K562 (cell line): ENCODE measurements at regions not wholly inside any gene's neighbourhood (a gene's known extent, or its start where the extent isn't known, plus 50 kb on each side); places are given as distances from the start of the nearest gene placed in this dataset.

Source experiments
- ATAC-seq: fragments of 200-7000 bp; cut with Tn5 transposase; 3 replicates; pipeline ENCODE4 v1.9.1; 2020; ENCODE audit warnings: moderate library complexity
- BruUV-seq: library from RNA; stranded (reverse); fragments of 400-500 nt; replicated peaks from 2 replicates; lab custom pipeline; 2021; lab: Mats Ljungman, UMichigan
- CTCF ChIA-PET: fragments of 300-600 bp; formaldehyde crosslinking; extraction: SDS; loops from one replicate; lab custom pipeline; 2021; ENCODE audit warnings: low intra/inter-chr PET ratio; lab: Yijun Ruan, JAX
- POLR2A ChIA-PET: fragments of 300-600, 350-650 bp; sonication (Branson Sonifier 250); formaldehyde crosslinking; extraction: SDS; loops from one replicate; lab custom pipeline; 2021; ENCODE audit warnings: antibody characterized with exemption, inconsistent platforms; lab: Yijun Ruan, JAX
- DNase-seq, 4 experiments: peaks; one replicate each; pipeline versions ENCODE4 v3.0.0 to v3.0.0-alpha.2; 2011 to 2018; ENCODE audit warnings: low spot score in 3 of 4, mixed read lengths in 3 of 4; ENCODE audit errors: extremely low read depth in 1 of 4
- FAIRE-seq: peaks from 2 replicates; lab custom pipeline; 2011; peaks lifted over from hg19 to GRCh38; lab: Jason Lieb, UNC
- H2AFZ ChIP-seq: 2 replicates; pipeline ENCODE4 v1.6.0; 2011; ENCODE audit warnings: low read depth, low read length, control low read depth, inconsistent platforms
- H3K27ac ChIP-seq: fragments of 200-600 bp; 3 replicates; pipeline ENCODE4 v1.8.0; 2011; ENCODE audit warnings: low read depth, mild to moderate bottlenecking, control low read depth, inconsistent platforms, low read length, moderate library complexity, mixed read lengths; ENCODE audit errors: extremely low read depth
- H3K27me3 ChIP-seq, 2 experiments: fragments of 300-600 bp in 1 of 2; 2 replicates in 1 of 2; 3 replicates in 1 of 2; pipeline versions ENCODE4 v1.6.0 to v1.8.0; 2011; ENCODE audit warnings: inconsistent platforms in 2 of 2, low read length in 2 of 2, mild to moderate bottlenecking in 1 of 2, mixed read lengths in 1 of 2, moderate library complexity in 1 of 2; ENCODE audit not compliant: control insufficient read depth in 2 of 2, insufficient read depth in 2 of 2
- H3K36me3 ChIP-seq: fragments of 300-600 bp; 3 replicates; pipeline ENCODE4 v1.8.0; 2011; ENCODE audit warnings: mild to moderate bottlenecking, low read length, inconsistent platforms; ENCODE audit not compliant: control insufficient read depth, insufficient read depth
- H3K4me1 ChIP-seq, 2 experiments: fragments of 200-600 bp in 1 of 2; replicated peaks in 1 of 2; 2 replicates in 1 of 2; 3 replicates in 1 of 2; pipeline versions ENCODE4 v1.5.1 to v1.8.0; 2011; ENCODE audit warnings: inconsistent platforms in 2 of 2, low read length in 2 of 2, mild to moderate bottlenecking in 1 of 2, mixed read lengths in 1 of 2, moderate library complexity in 1 of 2; ENCODE audit not compliant: control insufficient read depth in 2 of 2, insufficient read depth in 2 of 2
- H3K4me2 ChIP-seq: 2 replicates; pipeline ENCODE4 v1.6.1; 2011; ENCODE audit warnings: low read length, control low read depth, inconsistent platforms, mixed read lengths; ENCODE audit not compliant: insufficient read depth
- H3K4me3 ChIP-seq: fragments of 200-600 bp; sonication (generic), shearing (Covaris generic); 2 replicates; pipeline ENCODE4 v1.5.1; 2016; ENCODE audit warnings: control low read depth, inconsistent platforms
- H3K79me2 ChIP-seq: fragments of 200-600 bp; 3 replicates; pipeline ENCODE4 v1.8.0; 2011; ENCODE audit warnings: low read length, inconsistent platforms; ENCODE audit not compliant: control insufficient read depth, insufficient read depth
- H3K9ac ChIP-seq, 2 experiments: 2 replicates each; pipeline versions ENCODE4 v1.6.0 to v1.6.1; 2011; ENCODE audit warnings: low read depth in 2 of 2, low read length in 2 of 2, control low read depth in 1 of 2, inconsistent platforms in 1 of 2, mild to moderate bottlenecking in 1 of 2, mixed read lengths in 1 of 2; ENCODE audit not compliant: insufficient read depth in 1 of 2
- H3K9me1 ChIP-seq: one replicate; pipeline ENCODE4 v1.6.0; 2011; ENCODE audit warnings: inconsistent platforms, mild to moderate bottlenecking, low read length, moderate library complexity; ENCODE audit not compliant: control insufficient read depth, insufficient read depth
- H3K9me3 ChIP-seq: replicated peaks from 2 replicates; pipeline ENCODE4 v1.5.1; 2011; ENCODE audit warnings: low read depth, low read length, inconsistent platforms; ENCODE audit not compliant: control insufficient read depth, insufficient read depth
- H4K20me1 ChIP-seq: replicated peaks from 2 replicates; pipeline ENCODE4 v1.6.1; 2011; ENCODE audit warnings: low read length, inconsistent platforms, mixed read lengths; ENCODE audit not compliant: control insufficient read depth, insufficient read depth
- CAMTA2 ChIP-seq: fragments of 250-450 bp; sonication (Bioruptor Pico); conservative IDR thresholded peaks from 2 replicates; pipeline ENCODE4 v1.5.1; 2022
- NFXL1 ChIP-seq: fragments of 450-650 bp; formaldehyde crosslinking; IDR thresholded peaks from 2 replicates; pipeline ENCODE4 v1.4.0; 2021; ENCODE audit warnings: mild to moderate bottlenecking
- SUPT5H ChIP-seq: fragments of 450-650 bp; IDR thresholded peaks from 2 replicates; pipeline ENCODE4 v1.6.1; 2016
- ZBTB1 ChIP-seq: sonication (generic); formaldehyde crosslinking; IDR thresholded peaks from 2 replicates; pipeline ENCODE4 v1.8.1; 2023; ENCODE audit warnings: missing genetic modification reagents, low read depth, mild to moderate bottlenecking, borderline replicate concordance
- ZEB2 ChIP-seq: fragments of 450-650 bp; IDR thresholded peaks from 2 replicates; pipeline ENCODE4 v1.6.1; 2016
- ZFP1 ChIP-seq: fragments of 450-650 bp; formaldehyde crosslinking; IDR thresholded peaks from 2 replicates; pipeline ENCODE4 v1.4.0; 2020; ENCODE audit warnings: mild to moderate bottlenecking, mixed read lengths
- ZFP30 ChIP-seq: fragments of 250-450 bp; sonication (Bioruptor Pico); IDR thresholded peaks from 2 replicates; pipeline ENCODE4 v1.8.0; 2022; ENCODE audit warnings: moderate library complexity, mild to moderate bottlenecking, inconsistent platforms, borderline replicate concordance
- ZNF583 ChIP-seq: fragments of 250-450 bp; sonication (Bioruptor Pico); IDR thresholded peaks from 2 replicates; pipeline ENCODE4 v1.4.0; 2020
- ZNF589 ChIP-seq: fragments of 200-800 bp; sonication (Bioruptor generic); IDR thresholded peaks from 2 replicates; pipeline ENCODE4 v1.6.1; 2016; ENCODE audit warnings: low read depth, missing genetic modification characterization, missing compliant biosample characterization
- WGBS: fragments of 100-300 bp; shearing (Covaris generic); methylation state at CpG from one replicate; pipeline ENCODE4 v1.1.6; 2016; ENCODE audit warnings: low coverage, mixed read lengths; ENCODE audit not compliant: insufficient coverage; ENCODE audit errors: missing lambda C conversion rate; 5-methylcytosine and 5-hydroxymethylcytosine counted together
- in situ Hi-C: fragments of 300-500 bp; cut with MboI; formaldehyde crosslinking; loops from 4 replicates; pipeline ENCODE4 v1.15.0; 2018; ENCODE audit warnings: inconsistent platforms, mixed read lengths
- intact Hi-C: fragments of 100-400 bp; cut with micrococcal nuclease; formaldehyde crosslinking; loops from 2 replicates; pipeline ENCODE4 v1.14.2; 2022
- TF ChIP-seq, protein P1 (sequence below): fragments of 250-450 bp; sonication (Bioruptor Pico); IDR thresholded peaks from 2 replicates; pipeline ENCODE4 v1.8.0; 2022; ENCODE audit warnings: moderate library complexity, mild to moderate bottlenecking, inconsistent platforms
- TF ChIP-seq, protein P2 (sequence below), 2 experiments: fragments of 450-650 bp; IDR thresholded peaks; 2 replicates each; pipeline ENCODE4 v1.6.1; 2016; ENCODE audit warnings: mild to moderate bottlenecking in 2 of 2, borderline replicate concordance in 1 of 2, low read depth in 1 of 2, moderate library complexity in 1 of 2

DNA sequence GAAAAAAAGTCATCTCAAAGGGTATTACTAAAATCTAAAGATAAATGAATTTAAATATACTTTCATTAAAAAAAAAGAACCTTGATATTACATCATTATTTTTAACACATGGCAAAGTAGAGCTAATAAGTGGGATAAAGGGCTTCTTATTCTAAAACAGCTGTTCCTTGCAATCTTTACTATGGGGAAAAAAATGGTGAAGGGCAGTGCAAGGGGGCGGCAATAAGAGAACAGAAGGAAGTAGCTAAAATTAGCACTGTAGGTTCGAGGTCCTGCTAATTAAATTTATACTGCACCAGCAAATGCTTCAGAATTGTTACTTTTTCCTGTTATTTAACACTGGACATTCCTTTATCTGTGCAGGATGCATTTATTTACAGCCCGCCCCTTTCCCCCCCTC is 89.4 kb upstream of the HPF1 start:
- CTCF ChIA-PET = no interaction called here
- Histone ChIP-seq H3K27ac (no peak overlapping the region), H3K4me3 (no peak overlapping the region), H3K9me3 (no peaks in the 10 kb centered on the region), H3K79me2 (no peaks in the 10 kb centered on the region), H3K9me1 (no peaks in the 10 kb centered on the region), H3K27me3 (no peaks in the 10 kb centered on the region), H3K4me1 (no peaks in the 10 kb centered on the region), H3K36me3 (no peaks in the 10 kb centered on the region), H2AFZ (no peak overlapping the region), H3K9ac (no peak overlapping the region), H4K20me1 (no peaks in the 10 kb centered on the region), H3K4me2 (no peak overlapping the region)
- POLR2A ChIA-PET = no interaction called here
- no peak for FAIRE-seq
- intact Hi-C loops (no loop called here), in situ Hi-C loops (no loop called here)
- 0% methylated on average over 3 of the region's 3 CpGs for WGBS
- no peak for ATAC-seq
- no peak for TF ChIP-seq ZBTB1 (CRISPR knock-in tag)
- TF ChIP-seq ZNF583 (CRISPR knock-in tag) = no peak
- TF ChIP-seq ZFP1 (CRISPR knock-in tag) = no peak
- no peak for TF ChIP-seq SUPT5H
- TF ChIP-seq ZNF589 = no peak
- TF ChIP-seq ZEB2 = no peak
- TF ChIP-seq, protein P1, sequence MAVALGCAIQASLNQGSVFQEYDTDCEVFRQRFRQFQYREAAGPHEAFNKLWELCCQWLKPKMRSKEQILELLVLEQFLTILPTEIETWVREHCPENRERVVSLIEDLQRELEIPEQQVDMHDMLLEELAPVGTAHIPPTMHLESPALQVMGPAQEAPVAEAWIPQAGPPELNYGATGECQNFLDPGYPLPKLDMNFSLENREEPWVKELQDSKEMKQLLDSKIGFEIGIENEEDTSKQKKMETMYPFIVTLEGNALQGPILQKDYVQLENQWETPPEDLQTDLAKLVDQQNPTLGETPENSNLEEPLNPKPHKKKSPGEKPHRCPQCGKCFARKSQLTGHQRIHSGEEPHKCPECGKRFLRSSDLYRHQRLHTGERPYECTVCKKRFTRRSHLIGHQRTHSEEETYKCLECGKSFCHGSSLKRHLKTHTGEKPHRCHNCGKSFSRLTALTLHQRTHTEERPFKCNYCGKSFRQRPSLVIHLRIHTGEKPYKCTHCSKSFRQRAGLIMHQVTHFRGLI (CRISPR knock-in tag) = no peak
- no peak for TF ChIP-seq CAMTA2
- no peak for TF ChIP-seq NFXL1 (CRISPR knock-in tag)
- no peak for TF ChIP-seq ZFP30
- TF ChIP-seq, protein P2, sequence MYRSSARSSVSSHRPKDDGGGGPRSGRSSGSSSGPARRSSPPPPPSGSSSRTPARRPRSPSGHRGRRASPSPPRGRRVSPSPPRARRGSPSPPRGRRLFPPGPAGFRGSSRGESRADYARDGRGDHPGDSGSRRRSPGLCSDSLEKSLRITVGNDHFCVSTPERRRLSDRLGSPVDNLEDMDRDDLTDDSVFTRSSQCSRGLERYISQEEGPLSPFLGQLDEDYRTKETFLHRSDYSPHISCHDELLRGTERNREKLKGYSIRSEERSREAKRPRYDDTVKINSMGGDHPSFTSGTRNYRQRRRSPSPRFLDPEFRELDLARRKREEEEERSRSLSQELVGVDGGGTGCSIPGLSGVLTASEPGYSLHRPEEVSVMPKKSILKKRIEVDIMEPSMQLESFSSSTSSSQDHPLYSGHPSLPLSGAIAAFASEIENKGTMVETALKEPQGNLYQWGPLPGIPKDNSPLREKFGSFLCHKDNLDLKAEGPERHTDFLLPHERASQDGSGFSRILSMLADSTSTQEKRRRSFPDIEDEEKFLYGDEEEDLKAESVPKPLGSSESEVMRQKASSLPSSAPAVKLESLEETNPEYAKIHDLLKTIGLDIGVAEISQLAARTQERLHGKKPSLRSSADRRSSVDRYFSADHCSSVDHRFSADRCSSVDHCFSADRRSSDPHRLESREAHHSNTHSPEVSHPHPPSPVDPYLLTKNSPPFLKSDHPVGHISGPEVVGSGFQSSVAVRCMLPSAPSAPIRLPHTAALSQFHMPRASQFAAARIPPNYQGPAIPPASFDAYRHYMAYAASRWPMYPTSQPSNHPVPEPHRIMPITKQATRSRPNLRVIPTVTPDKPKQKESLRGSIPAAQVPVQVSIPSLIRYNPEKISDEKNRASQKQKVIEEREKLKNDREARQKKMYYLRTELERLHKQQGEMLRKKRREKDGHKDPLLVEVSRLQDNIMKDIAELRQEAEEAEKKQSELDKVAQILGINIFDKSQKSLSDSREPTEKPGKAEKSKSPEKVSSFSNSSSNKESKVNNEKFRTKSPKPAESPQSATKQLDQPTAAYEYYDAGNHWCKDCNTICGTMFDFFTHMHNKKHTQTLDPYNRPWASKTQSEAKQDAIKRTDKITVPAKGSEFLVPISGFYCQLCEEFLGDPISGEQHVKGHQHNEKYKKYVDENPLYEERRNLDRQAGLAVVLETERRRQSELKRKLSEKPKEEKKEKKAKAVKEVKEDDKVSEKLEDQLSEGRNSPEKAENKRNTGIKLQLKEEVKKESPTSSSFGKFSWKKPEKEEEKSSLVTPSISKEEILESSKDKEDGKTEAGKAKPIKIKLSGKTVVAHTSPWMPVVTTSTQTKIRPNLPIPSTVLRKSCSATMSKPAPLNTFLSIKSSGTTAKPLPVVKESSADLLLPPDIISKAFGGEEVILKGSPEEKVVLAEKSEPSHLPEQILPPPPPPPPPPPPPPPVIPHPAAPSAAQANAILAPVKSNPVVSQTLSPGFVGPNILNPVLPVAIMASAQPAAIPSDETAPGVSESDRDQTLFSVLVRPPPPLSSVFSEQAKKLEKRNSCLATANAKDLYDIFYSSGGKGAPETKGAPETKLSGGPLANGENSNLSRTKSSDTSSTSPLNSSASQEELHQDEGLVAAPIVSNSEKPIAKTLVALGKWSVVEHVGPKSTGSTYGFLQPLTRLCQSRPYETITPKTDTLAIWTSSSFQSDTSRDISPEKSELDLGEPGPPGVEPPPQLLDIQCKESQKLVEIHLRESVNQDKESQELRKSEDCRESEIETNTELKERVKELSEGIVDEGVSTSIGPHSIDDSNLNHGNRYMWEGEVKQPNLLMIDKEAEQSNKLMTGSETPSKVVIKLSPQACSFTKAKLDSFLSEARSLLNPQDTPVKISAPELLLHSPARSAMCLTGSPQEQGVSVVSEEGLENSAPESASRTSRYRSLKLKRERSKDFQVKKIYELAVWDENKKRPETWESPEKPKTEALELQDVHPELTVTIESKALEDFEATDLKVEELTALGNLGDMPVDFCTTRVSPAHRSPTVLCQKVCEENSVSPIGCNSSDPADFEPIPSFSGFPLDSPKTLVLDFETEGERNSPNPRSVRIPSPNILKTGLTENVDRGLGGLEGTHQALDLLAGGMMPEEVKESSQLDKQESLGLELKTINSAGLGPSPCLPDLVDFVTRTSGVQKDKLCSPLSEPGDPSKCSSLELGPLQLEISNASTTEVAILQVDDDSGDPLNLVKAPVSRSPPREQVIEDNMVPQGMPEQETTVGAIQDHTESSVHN (IDR thresholded peaks at IDR 0.05; ENCODE audit: borderline replicate concordance in 1 of 2, low read depth in 1 of 2) = no peak
- DNase-seq = no peak
- no TSS peak for BruUV-seq
